PC-9 (cell line): ENCODE measurements at regions not wholly inside any gene's neighbourhood (a gene's known extent, or its start where the extent isn't known, plus 50 kb on each side); places are given as distances from the start of the nearest gene placed in this dataset.

Source experiments
- BruUV-seq: library from RNA; stranded (reverse); fragments of 400-500 nt; replicated peaks from 2 replicates; lab custom pipeline; 2021; lab: Mats Ljungman, UMichigan
- CTCF ChIA-PET: fragments of 300-600 bp; sonication (Branson Sonifier 250); formaldehyde crosslinking; loops from one replicate; lab custom pipeline; 2022; ENCODE audit warnings: antibody characterized with exemption; lab: Charles Lee
- POLR2A ChIA-PET: fragments of 300-600 bp; sonication (Branson Sonifier 250); formaldehyde crosslinking; loops from one replicate; lab custom pipeline; 2022; ENCODE audit warnings: antibody characterized with exemption; ENCODE audit not compliant: unreplicated experiment; lab: Charles Lee
- DNase-seq, 2 experiments: peaks; one replicate each; pipeline versions ENCODE4 v3.0.0 to v3.0.0-alpha.2; 2015 to 2022; ENCODE audit warnings: mixed read lengths in 1 of 2
- H2AFZ ChIP-seq: fragments of 200-600 bp; sonication (generic); 2 replicates; pipeline ENCODE4 v1.8.1; 2017; ENCODE audit warnings: antibody characterized with exemption
- H3F3A ChIP-seq: fragments of 200-600 bp; sonication (generic); 2 replicates; pipeline ENCODE4 v1.8.1; 2017; ENCODE audit warnings: antibody characterized with exemption, mild to moderate bottlenecking, low read depth; ENCODE audit not compliant: insufficient read depth
- H3K27ac ChIP-seq: fragments of 200-600 bp; sonication (generic); 2 replicates; pipeline ENCODE4 v1.6.1; 2016; ENCODE audit warnings: mixed run types
- H3K27me3 ChIP-seq: fragments of 200-600 bp; sonication (generic); 2 replicates; pipeline ENCODE4 v1.6.1; 2016; ENCODE audit warnings: low read depth, mixed run types; ENCODE audit not compliant: insufficient read depth
- H3K36me3 ChIP-seq: fragments of 200-600 bp; sonication (generic); 2 replicates; pipeline ENCODE4 v1.6.1; 2016; ENCODE audit warnings: low read depth, mixed run types
- H3K4me1 ChIP-seq: fragments of 200-600 bp; sonication (generic); replicated peaks from 2 replicates; pipeline ENCODE4 v1.6.1; 2016; ENCODE audit warnings: mixed run types; ENCODE audit not compliant: insufficient read depth
- H3K4me2 ChIP-seq: fragments of 200-600 bp; sonication (generic); 2 replicates; pipeline ENCODE4 v1.6.1; 2017; ENCODE audit warnings: mixed run types
- H3K4me3 ChIP-seq: fragments of 200-600 bp; sonication (generic); 2 replicates; pipeline ENCODE4 v1.6.1; 2016; ENCODE audit warnings: mixed run types
- H3K79me2 ChIP-seq: fragments of 200-600 bp; sonication (generic); 2 replicates; pipeline ENCODE4 v1.6.1; 2017; ENCODE audit warnings: low read depth, mixed run types
- H3K9me2 ChIP-seq: fragments of 200-600 bp; sonication (generic); 2 replicates; pipeline ENCODE4 v1.8.1; 2017; ENCODE audit warnings: mild to moderate bottlenecking; ENCODE audit not compliant: insufficient read depth
- H3K9me3 ChIP-seq: fragments of 200-600 bp; sonication (generic); 2 replicates; pipeline ENCODE4 v1.8.1; 2016; ENCODE audit warnings: low read depth; ENCODE audit not compliant: insufficient read depth
- H4K20me1 ChIP-seq: fragments of 200-600 bp; sonication (generic); 2 replicates; pipeline ENCODE4 v1.8.1; 2017; ENCODE audit not compliant: insufficient read depth
- EZH2 ChIP-seq: fragments of 200-600 bp; sonication (generic); IDR thresholded peaks from 2 replicates; pipeline ENCODE4 v1.8.0; 2017; ENCODE audit warnings: antibody characterized with exemption, low read depth
- intact Hi-C: fragments of 100-400 bp; cut with micrococcal nuclease; formaldehyde crosslinking; loops from one replicate; pipeline ENCODE4 v1.10.0; 2022; ENCODE audit not compliant: unreplicated experiment
- TF ChIP-seq, protein P1 (sequence below): fragments of 200-600 bp; sonication (generic); conservative IDR thresholded peaks from 2 replicates; pipeline ENCODE4 v1.6.1; 2017; ENCODE audit warnings: mixed run types, antibody characterized with exemption, mild to moderate bottlenecking, moderate library complexity

DNA sequence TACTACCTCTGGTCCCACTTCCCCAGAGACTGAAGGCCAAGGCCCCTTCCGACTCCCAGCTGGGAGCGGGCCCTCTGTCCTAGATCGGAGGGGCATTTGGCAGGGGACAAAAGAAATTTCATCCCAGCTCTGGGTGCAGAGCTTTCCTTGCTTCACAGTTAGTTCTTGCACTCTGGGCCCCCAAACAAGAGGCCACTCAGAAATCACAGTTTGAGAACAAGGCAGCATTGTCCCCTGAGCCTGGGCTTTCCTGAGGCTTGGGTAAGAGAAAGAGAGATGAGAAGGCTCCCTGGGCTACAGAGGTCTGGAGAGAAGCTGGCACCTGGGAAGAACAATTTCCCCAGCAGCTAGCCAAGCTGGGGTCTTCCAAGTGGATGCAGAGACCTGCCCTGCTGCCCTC lies 71.8 kb upstream of the NCAM1 start:
- Histone ChIP-seq H3K4me2 (no peak overlapping the region), H3K4me1 (no peaks in the 10 kb centered on the region), H3K9me2 (no peaks in the 10 kb centered on the region), H4K20me1 (no peaks in the 10 kb centered on the region), H3F3A (no peaks in the 10 kb centered on the region), H3K9me3 (no peaks in the 10 kb centered on the region), H3K27me3 (peaks cover 23% of the 10 kb centered on the region; the same call in 1 of the 2 replicates), H3K4me3 (no peak overlapping the region), H3K36me3 (no peaks in the 10 kb centered on the region), H2AFZ (no peak overlapping the region), H3K27ac (no peak overlapping the region), H3K79me2 (no peaks in the 10 kb centered on the region)
- no peak for DNase-seq
- ChIA-PET POLR2A (no interaction called here), CTCF (no interaction called here)
- BruUV-seq, result no TSS peak
- intact Hi-C loops, result no loop called here
- TF ChIP-seq, protein P1, sequence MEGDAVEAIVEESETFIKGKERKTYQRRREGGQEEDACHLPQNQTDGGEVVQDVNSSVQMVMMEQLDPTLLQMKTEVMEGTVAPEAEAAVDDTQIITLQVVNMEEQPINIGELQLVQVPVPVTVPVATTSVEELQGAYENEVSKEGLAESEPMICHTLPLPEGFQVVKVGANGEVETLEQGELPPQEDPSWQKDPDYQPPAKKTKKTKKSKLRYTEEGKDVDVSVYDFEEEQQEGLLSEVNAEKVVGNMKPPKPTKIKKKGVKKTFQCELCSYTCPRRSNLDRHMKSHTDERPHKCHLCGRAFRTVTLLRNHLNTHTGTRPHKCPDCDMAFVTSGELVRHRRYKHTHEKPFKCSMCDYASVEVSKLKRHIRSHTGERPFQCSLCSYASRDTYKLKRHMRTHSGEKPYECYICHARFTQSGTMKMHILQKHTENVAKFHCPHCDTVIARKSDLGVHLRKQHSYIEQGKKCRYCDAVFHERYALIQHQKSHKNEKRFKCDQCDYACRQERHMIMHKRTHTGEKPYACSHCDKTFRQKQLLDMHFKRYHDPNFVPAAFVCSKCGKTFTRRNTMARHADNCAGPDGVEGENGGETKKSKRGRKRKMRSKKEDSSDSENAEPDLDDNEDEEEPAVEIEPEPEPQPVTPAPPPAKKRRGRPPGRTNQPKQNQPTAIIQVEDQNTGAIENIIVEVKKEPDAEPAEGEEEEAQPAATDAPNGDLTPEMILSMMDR, result no peak
- TF ChIP-seq EZH2, result no peak

GRCh38 chr11:112899235-112900006 lies 61.8 kb upstream of the NCAM1 start:
- no peaks in the 10 kb centered on the region for H3K36me3 ChIP-seq
- TF ChIP-seq, protein P1, result no peak
- no peak for TF ChIP-seq EZH2
- intact Hi-C loops, result no loop called here
- no peaks in the 10 kb centered on the region for H3K9me3 ChIP-seq
- ChIA-PET CTCF (interaction anchor here (0.7 kb wide), 1 partner anchor 794 kb away, joined by 3 read pairs; no protein-coding TSS in a partner anchor), POLR2A (no interaction called here)
- no peak overlapping the region for H3K4me3 ChIP-seq
- no peak overlapping the region for H3K4me2 ChIP-seq
- no peaks in the 10 kb centered on the region for H3K79me2 ChIP-seq
- no peaks in the 10 kb centered on the region for H3K4me1 ChIP-seq
- no peaks in the 10 kb centered on the region for H3K27me3 ChIP-seq
- H2AFZ ChIP-seq, result no peak overlapping the region
- no peak overlapping the region for H3K27ac ChIP-seq
- no peaks in the 10 kb centered on the region for H3F3A ChIP-seq
- no peaks in the 10 kb centered on the region for H3K9me2 ChIP-seq
- no peak for DNase-seq
- BruUV-seq, result no TSS peak
- no peaks in the 10 kb centered on the region for H4K20me1 ChIP-seq

DNA sequence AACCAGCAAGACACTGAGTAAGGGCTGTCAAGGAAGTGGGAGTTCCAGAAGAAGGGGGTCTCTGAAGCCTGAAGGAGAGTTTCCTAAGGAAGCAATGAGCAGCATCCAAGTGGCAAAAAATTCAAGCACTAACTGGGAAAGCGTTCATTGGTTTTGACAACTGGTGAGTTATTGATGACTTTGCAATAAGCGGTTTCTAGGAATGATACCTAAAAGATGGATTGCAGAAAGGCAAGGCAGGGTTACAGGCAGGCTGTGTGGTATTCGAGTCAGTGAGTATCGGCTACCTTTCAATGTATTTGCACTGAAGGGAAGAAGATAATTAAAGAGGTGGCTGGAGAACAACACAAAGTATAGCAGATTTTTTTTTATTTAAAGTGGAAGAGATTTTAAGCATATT lies 59.3 kb upstream of the NCAM1 start:
- no peak overlapping the region for H3K4me3 ChIP-seq
- H3K4me1 ChIP-seq, result no peaks in the 10 kb centered on the region
- H3K27me3 ChIP-seq, result no peaks in the 10 kb centered on the region
- no peaks in the 10 kb centered on the region for H3K36me3 ChIP-seq
- ChIA-PET POLR2A (no interaction called here), CTCF (no interaction called here)
- H4K20me1 ChIP-seq, result no peaks in the 10 kb centered on the region
- H3K79me2 ChIP-seq, result no peaks in the 10 kb centered on the region
- H3K27ac ChIP-seq, result no peak overlapping the region
- intact Hi-C loops, result no loop called here
- no TSS peak for BruUV-seq
- H3K4me2 ChIP-seq, result no peak overlapping the region
- TF ChIP-seq, protein P1, result no peak
- TF ChIP-seq EZH2, result no peak
- no peaks in the 10 kb centered on the region for H3K9me3 ChIP-seq
- no peaks in the 10 kb centered on the region for H3K9me2 ChIP-seq
- no peaks in the 10 kb centered on the region for H3F3A ChIP-seq
- DNase-seq, result no peak
- H2AFZ ChIP-seq, result no peak overlapping the region
